NB4 (cell line): ENCODE measurements at regions not wholly inside any gene's neighbourhood (a gene's known extent, or its start where the extent isn't known, plus 50 kb on each side); places are given as distances from the start of the nearest gene placed in this dataset.

Experiments
- CTCF ChIP-seq: IDR thresholded peaks from one replicate; pipeline ENCODE4 v1.5.1; 2012; ENCODE audit warnings: low read depth, low read length
- MAX ChIP-seq: IDR thresholded peaks from 2 replicates; pipeline ENCODE4 v1.6.1; 2011; ENCODE audit warnings: low read depth, low read length
- MYC ChIP-seq: IDR thresholded peaks from 2 replicates; pipeline ENCODE4 v1.6.1; 2011; ENCODE audit warnings: low read depth, low read length
- POLR2A ChIP-seq: IDR thresholded peaks from 2 replicates; pipeline ENCODE4 v1.6.1; 2011; ENCODE audit warnings: mild to moderate bottlenecking; ENCODE audit not compliant: insufficient read length; ENCODE audit errors: extremely low read depth

DNA sequence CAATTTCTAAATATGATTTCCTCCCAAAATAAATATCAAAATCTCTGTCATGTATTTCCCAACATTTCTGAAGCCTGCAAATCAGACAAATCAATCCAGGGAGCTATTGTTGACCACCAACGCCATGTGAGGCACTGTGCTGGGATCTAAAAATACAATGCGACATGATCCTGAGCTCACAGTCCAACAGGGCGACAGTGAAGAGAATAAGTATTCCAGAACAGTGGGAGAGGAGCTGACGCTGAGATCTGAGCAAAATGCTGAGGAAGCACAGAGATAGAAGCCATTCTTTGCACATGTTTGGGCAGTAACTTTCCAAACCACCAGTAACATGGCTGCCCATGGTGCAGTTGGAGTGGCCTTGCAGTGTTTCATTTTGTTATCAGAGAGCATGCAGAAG, 412.5 kb downstream of the LRATD1 start:
- TF ChIP-seq CTCF: no peak
- no peak for TF ChIP-seq POLR2A
- no peak for TF ChIP-seq MAX
- no peak for TF ChIP-seq MYC
